HG02943 (cell line): ENCODE measurements at regions not wholly inside any gene's neighbourhood (a gene's known extent, or its start where the extent isn't known, plus 50 kb on each side); places are given as distances from the start of the nearest gene placed in this dataset.
"Not testable (repeated sequence)": the region's sequence is repeated elsewhere in the genome, so short reads cannot be mapped to it uniquely, and the experiment has no call there.

Experiments
- ATAC-seq: cut with Tn5 transposase; IDR thresholded peaks from one replicate; pipeline ENCODE4 v1.9.1; 2021; ENCODE audit warnings: mild to moderate bottlenecking, low read depth, moderate library complexity; ENCODE audit not compliant: unreplicated experiment

- ATAC-seq: no peak
Measured at GRCh38 chr1:187985145-187985896, 1156.6 kb downstream of the PLA2G4A start.

- ATAC-seq: peak; percentile 66
Measured at GRCh38 chr1:187985897-187986654, 1157.3 kb downstream of the PLA2G4A start.

GRCh38 chr1:187987236-187987776, 1158.6 kb downstream of the PLA2G4A start:
- ATAC-seq: no peak

GRCh38 chr1:187991944-187992343, 1163.2 kb downstream of the PLA2G4A start:
- ATAC-seq: no peak

DNA sequence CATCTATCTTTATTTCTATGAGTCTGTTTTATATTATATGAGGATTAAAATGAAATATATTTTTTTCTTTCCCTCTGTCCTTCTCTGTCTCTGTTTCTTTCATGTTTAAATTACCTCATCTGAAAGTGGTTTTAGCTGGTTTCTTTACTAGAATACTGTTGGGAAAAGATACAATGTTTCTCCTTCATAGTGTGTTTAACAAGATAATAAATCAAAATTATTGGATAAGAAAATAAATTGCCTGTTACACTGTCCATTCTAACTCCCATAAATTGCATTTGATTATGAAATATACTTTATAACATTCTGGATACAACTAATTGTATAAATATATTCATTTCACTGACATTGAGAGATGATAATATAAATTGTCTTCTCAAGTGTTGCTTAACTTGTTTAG, 1168.0 kb downstream of the PLA2G4A start:
- no peak for ATAC-seq

DNA sequence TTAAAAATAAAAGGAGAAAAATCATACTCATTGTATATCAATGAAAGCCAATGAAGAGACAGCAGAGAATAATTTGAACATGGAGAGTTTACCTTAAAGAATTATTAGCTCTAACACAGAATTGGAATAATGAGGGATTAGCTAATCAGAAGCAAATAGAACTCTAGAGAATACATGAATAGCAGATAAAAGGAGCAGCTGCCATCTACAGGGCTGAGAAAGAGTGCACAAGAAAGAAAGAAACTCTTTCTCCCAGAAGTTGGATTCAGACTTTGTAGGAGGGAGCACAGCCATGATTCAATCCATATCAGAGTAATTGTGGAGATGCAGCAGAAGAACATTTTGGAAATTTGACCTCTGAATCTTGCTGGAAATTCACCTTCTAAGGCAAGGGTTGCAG, 1171.2 kb downstream of the PLA2G4A start:
- no peak for ATAC-seq

DNA sequence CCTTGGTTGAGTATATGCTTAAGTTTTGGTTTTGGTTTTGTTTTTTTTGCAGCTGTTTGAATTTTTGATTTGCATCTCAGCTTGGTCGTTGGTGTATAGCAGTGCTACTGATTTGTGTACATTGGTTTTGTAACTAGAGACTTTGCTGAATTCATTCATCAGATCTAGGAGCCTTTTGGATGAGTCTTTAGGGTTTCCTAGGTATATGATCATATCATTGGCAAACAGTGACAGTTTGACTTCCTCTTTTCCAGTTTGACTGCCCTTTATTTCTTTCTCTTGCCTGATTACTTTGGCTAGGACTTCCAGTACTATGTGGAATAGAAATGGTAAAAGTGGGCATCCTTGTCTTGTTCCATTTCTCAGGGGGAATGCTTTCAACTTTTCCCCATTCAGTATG, 1174.9 kb downstream of the PLA2G4A start:
- ATAC-seq: not testable (repeated sequence)

DNA sequence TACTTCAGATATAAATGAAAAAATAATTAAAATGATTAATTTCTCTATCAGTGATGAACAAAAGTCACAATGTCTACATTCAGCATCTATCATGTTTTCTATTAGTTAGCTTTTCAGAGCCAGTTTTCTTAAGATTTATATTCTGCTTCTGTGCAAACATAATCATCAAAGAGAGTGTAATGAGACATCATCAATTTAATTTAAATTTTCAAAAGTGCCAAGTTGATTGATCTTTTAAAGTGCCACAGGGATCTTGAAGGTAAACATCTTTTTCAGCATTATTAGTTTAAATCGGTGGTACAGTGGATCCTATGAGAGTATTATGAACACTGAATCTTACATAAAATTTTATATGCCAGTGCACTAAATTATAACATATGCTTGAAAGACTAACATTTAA, 1176.1 kb downstream of the PLA2G4A start:
- ATAC-seq: no peak

DNA sequence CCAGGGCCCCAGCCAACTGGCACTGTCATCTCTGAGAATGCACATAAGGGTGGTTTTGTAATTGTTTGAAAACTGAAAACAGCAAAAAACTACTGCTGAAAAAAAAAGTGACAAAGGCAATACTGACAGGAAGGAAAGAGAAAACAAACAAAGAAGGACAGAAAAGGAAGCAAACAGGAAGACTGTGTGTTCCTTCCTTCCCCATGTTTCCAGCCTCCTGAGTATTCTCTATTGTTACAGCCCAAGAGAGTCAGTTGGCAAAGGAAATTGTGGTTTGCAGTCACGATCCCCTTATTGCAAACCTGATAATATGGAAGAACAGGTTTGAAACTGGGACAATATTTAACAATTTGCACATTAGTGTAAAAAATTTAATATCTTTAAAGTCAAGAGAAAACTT, 1177.6 kb downstream of the PLA2G4A start:
- no peak for ATAC-seq

- ATAC-seq: not testable (repeated sequence)
Measured at GRCh38 chr1:188013222-188013849, 1184.6 kb downstream of the PLA2G4A start.

DNA sequence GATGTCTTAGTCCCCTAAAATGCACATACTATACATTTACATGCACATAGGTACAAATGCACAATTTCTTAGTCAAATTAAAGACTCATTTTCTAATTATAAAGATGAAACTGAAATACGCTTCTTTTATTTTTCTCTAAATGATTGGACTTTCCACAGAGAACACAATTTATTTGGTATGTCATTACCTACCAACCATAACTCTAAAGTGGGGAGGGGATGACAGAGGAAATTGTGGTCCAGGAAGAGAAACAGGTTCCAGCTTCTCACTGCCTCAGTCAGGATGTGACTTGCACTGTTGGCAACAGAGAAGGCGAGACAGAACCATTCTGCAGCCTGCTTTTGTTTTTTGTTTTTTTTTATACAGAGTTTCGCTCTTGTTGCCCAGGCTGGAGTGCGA, 1189.2 kb downstream of the PLA2G4A start:
- ATAC-seq: no peak

GRCh38 chr1:188022661-188023060, 1193.9 kb downstream of the PLA2G4A start:
- no peak for ATAC-seq

DNA sequence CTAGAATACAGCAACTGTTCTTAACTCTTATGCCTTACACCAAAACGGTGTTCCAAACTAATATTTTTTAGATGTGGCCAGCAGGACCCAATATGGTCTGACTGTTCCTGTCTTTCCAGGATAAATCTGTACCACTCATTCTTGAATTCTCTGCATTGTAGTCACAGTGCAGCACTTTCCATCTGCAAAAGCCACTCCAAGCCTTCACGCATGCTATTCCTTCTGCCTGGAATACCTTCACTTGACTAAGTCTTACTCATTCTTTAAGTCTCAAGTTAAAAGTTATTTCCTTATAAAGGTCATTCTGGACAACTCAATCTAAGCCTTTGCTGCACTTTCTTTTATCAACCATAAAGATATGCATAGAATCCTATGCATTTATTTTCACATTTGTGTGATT, 1194.5 kb downstream of the PLA2G4A start:
- no peak for ATAC-seq

GRCh38 chr1:188027613-188028012, 1198.9 kb downstream of the PLA2G4A start:
- ATAC-seq: no peak

DNA sequence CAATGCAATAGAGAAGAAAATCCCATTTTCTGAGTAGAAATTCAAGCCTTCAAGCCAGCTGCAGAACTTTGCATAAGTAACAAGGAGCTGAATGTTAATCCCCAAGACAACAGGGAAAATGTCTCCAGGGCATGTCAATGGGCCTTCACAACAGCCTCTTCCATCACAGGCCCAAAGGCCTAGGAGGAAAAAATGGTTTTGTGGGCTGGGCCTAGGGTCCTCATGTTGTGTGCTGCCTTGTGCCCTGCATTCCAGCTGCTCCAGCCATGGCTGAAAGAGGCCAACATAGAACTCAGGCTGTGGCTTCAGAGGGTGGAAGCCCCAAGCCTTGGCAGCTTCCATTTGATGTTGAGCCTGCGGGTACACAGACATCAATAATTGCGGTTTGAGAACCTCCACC, 1208.8 kb downstream of the PLA2G4A start:
- ATAC-seq: not testable (repeated sequence)

DNA sequence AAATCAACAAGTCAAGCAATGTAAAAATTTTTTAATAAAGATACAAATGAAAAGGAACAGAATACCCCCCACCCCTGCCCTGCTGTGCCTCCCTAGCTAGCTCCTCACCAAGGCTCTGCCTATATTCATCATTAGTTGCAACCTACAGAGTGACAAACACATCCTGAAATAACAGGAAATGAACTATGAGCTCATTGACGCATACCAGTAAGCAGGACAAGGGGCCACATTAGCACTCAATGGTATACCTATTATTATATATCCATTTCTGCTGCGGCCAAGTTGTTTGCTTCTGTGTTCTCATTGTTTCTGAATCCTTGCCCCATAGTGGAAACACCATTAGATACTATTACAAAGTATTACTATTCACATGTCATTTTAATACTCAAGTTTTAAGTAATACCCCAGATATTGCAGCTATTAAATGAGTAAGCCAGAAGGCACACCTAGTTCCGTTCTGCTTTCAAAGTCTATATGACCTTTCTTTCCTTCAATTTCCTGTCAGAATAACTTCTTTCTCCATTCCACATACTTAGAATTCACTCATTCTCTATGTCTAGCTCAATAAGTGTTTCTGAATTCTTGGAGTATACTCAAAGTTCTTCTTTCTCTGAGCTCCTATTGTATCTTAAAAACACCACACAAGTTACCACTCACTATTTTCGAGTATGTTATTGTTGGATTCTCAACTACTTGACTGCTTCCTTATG, 1214.9 kb downstream of the PLA2G4A start:
- ATAC-seq: no peak

DNA sequence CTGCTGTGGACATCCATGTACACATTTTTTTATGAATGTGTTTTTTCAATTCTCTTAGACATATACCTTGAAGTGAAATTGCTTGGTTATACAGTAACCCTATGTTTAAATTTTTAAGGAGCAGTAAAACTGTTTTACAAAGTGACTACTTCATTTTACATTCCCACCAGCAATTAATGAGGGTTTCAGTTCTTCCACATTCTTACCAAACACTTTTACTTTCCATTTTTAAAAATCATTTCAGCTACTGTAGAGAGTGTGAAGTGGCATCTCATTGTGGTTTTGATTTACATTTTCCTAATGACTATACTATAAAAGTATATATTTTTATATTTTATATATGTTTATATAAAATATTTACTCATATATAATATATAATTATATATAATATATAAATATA, 1221.5 kb downstream of the PLA2G4A start:
- ATAC-seq: no peak

DNA sequence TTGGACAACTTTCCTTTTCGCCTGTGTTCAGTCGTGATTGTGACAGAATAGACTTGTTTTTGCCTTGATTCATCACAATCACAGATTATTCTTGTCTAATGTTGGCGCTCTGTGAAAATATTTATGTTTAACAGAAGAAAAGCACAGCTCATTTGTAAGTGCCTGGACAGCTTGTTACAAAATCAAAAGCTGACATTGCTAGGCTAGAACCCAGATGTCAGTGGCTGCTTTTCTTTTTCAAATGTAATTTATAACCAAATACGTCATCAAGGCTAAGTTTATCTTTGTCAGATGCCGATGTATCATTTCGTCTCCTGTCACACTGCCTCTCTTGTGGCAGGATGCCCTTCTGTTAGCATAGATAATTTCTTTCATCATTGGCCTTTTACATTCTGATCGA, 1227.3 kb downstream of the PLA2G4A start:
- ATAC-seq: no peak

GRCh38 chr1:188058801-188059200, 1230.1 kb downstream of the PLA2G4A start:
- ATAC-seq: no peak

- no peak for ATAC-seq
Measured at GRCh38 chr1:188061881-188062280, 1233.1 kb downstream of the PLA2G4A start.

DNA sequence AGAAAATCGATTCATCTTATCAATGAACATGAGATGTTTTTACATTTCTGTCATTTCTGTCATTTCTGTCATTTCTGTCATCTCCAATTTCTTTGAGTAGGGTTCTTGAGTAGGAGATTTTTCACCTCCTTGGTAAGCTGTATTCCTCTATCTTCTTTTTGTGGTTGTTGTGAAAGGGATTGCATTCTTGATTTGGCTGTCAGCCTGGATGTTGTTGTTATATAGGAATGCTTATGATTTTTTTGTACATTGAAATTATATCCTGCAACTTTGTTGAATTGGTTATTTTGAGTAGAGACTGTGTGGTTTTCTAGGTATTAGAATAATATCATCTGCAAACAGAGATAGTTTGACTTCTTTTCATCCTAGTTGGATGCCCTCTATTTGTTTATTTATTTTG, 1233.7 kb downstream of the PLA2G4A start:
- no peak for ATAC-seq
